Astrocyte of the spinal cord (primary cell): ENCODE measurements at regions not wholly inside any gene's neighbourhood (a gene's known extent, or its start where the extent isn't known, plus 50 kb on each side); places are given as distances from the start of the nearest gene placed in this dataset.

Experiments used
- DNase-seq: peaks from one replicate; pipeline ENCODE4 v3.0.0; 2011; ENCODE audit warnings: low read depth, low spot score
- H3K4me3 ChIP-seq: 2 replicates; pipeline ENCODE4 v1.5.1; 2011; ENCODE audit warnings: low read depth, mild to moderate bottlenecking, low read length, moderate library complexity
- CTCF ChIP-seq: IDR thresholded peaks from 2 replicates; pipeline ENCODE4 v1.5.1; 2012; ENCODE audit warnings: low read depth, mild to moderate bottlenecking, low read length, inconsistent platforms
- in situ Hi-C: cut with HindIII; loops from 2 replicates; pipeline ENCODE4 v1.10.0; 2017; ENCODE audit warnings: low sequenced_read_pairs

GRCh38 chr9:89721971-89722530 is 117.2 kb downstream of the GADD45G start:
- DNase-seq = no peak
- in situ Hi-C loops = no loop called here
- TF ChIP-seq CTCF = no peak
- no peak overlapping the region for H3K4me3 ChIP-seq

- no peak for TF ChIP-seq CTCF
- DNase-seq = no peak
- H3K4me3 ChIP-seq = no peak overlapping the region
- in situ Hi-C loops = no loop called here
Measured at GRCh38 chr9:89722712-89723111, 117.9 kb downstream of the GADD45G start.

GRCh38 chr9:89723469-89724100 is 118.8 kb downstream of the GADD45G start:
- no peak overlapping the region for H3K4me3 ChIP-seq
- in situ Hi-C loops = no loop called here
- no peak for TF ChIP-seq CTCF
- peak; percentile 3 for DNase-seq

DNA sequence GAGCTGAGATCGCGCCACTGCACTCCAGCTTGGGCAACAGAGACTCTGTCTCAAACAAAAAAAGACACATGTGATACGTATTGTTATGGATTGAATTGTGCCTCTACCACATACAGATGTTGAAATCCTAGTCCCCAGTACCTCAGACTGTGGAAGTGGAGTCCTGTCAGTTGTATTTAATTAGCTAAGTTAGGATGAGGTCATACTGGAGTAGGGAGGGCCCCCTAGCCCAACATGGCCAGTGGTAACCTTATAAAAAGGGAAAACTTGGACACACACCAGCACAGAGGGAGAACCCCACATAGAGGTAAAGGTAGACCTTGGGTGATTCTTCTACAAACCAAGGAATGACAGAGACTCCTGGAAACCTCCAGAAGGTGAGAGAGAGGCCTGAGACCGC is 119.8 kb downstream of the GADD45G start:
- TF ChIP-seq CTCF = no peak
- in situ Hi-C loops = no loop called here
- DNase-seq = no peak
- no peak overlapping the region for H3K4me3 ChIP-seq

- DNase-seq = no peak
- no peak for TF ChIP-seq CTCF
- H3K4me3 ChIP-seq = no peak overlapping the region
- in situ Hi-C loops = no loop called here
Measured at GRCh38 chr9:89725271-89725670, 120.5 kb downstream of the GADD45G start.

- H3K4me3 ChIP-seq = no peak overlapping the region
- TF ChIP-seq CTCF = no peak
- in situ Hi-C loops = no loop called here
- DNase-seq = no peak
Measured at GRCh38 chr9:89729954-89730530, 125.2 kb downstream of the GADD45G start.
